Muscle layer of colon (tissue), 2 donors: ENCODE measurements at regions not wholly inside any gene's neighbourhood (a gene's known extent, or its start where the extent isn't known, plus 50 kb on each side); places are given as distances from the start of the nearest gene placed in this dataset.

ENCODE experiments used
- H3K27ac ChIP-seq: one replicate; pipeline ENCODE4 v1.7.0; 2013; ENCODE audit warnings: low read depth, mild to moderate bottlenecking, low read length, moderate library complexity
- H3K27me3 ChIP-seq, 2 donors: one replicate each; pipeline ENCODE4 v1.7.0; 2013; ENCODE audit warnings: low read length in 2 of 2, mild to moderate bottlenecking in 2 of 2; ENCODE audit not compliant: insufficient read depth in 2 of 2, control insufficient read depth in 1 of 2
- H3K36me3 ChIP-seq: one replicate; pipeline ENCODE4 v1.7.0; 2013; ENCODE audit warnings: mild to moderate bottlenecking, low read length; ENCODE audit not compliant: insufficient read depth
- H3K4me1 ChIP-seq: one replicate; pipeline ENCODE4 v1.7.0; 2013; ENCODE audit warnings: mild to moderate bottlenecking, low read length; ENCODE audit not compliant: insufficient read depth
- H3K4me3 ChIP-seq, 2 donors: one replicate each; pipeline ENCODE4 v1.7.0; 2013; ENCODE audit warnings: low read length in 2 of 2, low read depth in 1 of 2, mild to moderate bottlenecking in 1 of 2, moderate library complexity in 1 of 2
- H3K9ac ChIP-seq: one replicate; pipeline ENCODE4 v1.7.0; 2013; ENCODE audit warnings: low read length
- H3K9me3 ChIP-seq: one replicate; pipeline ENCODE4 v1.7.0; 2013; ENCODE audit warnings: mild to moderate bottlenecking, low read length
- donor health status: abdominal sarcoma.
- donor health status: Adenocarcinoma of cecum.

- no peak overlapping the region for H3K4me3 ChIP-seq
- H3K9me3 ChIP-seq, result no peaks in the 10 kb centered on the region
- H3K36me3 ChIP-seq, result no peaks in the 10 kb centered on the region
- no peaks in the 10 kb centered on the region for H3K4me1 ChIP-seq
- H3K27me3 ChIP-seq, result no peaks in the 10 kb centered on the region
- H3K9ac ChIP-seq, result no peak overlapping the region
- no peak overlapping the region for H3K27ac ChIP-seq
Measured at GRCh38 chr11:32210556-32210955, 119.7 kb downstream of the RCN1 start.

- Histone ChIP-seq H3K36me3 (no peaks in the 10 kb centered on the region), H3K27me3 (no peaks in the 10 kb centered on the region), H3K27ac (no peak overlapping the region), H3K9ac (no peak overlapping the region), H3K9me3 (no peaks in the 10 kb centered on the region), H3K4me3 (no peak overlapping the region), H3K4me1 (no peaks in the 10 kb centered on the region)
Measured at GRCh38 chr11:32213223-32213622, 122.3 kb downstream of the RCN1 start.

- H3K4me3 ChIP-seq, result no peak overlapping the region
- H3K9ac ChIP-seq, result no peak overlapping the region
- no peaks in the 10 kb centered on the region for H3K4me1 ChIP-seq
- H3K27ac ChIP-seq, result no peak overlapping the region
- H3K27me3 ChIP-seq, result no peaks in the 10 kb centered on the region
- no peaks in the 10 kb centered on the region for H3K9me3 ChIP-seq
- no peaks in the 10 kb centered on the region for H3K36me3 ChIP-seq
Measured at GRCh38 chr11:32215157-32215556, 124.3 kb downstream of the RCN1 start.

GRCh38 chr11:32216749-32217148 lies 125.9 kb downstream of the RCN1 start:
- Histone ChIP-seq H3K4me3 (no peak overlapping the region), H3K4me1 (no peaks in the 10 kb centered on the region), H3K9ac (no peak overlapping the region), H3K27ac (no peak overlapping the region), H3K27me3 (no peaks in the 10 kb centered on the region), H3K36me3 (no peaks in the 10 kb centered on the region), H3K9me3 (no peaks in the 10 kb centered on the region)

GRCh38 chr11:32219320-32219719 lies 128.4 kb downstream of the RCN1 start:
- H3K27me3 ChIP-seq, result no peaks in the 10 kb centered on the region
- no peaks in the 10 kb centered on the region for H3K4me1 ChIP-seq
- no peak overlapping the region for H3K27ac ChIP-seq
- no peaks in the 10 kb centered on the region for H3K36me3 ChIP-seq
- H3K4me3 ChIP-seq, result no peak overlapping the region
- no peaks in the 10 kb centered on the region for H3K9me3 ChIP-seq
- H3K9ac ChIP-seq, result no peak overlapping the region

GRCh38 chr11:32221476-32222032 lies 130.7 kb downstream of the RCN1 start:
- H3K4me3 ChIP-seq, result no peak overlapping the region
- H3K9me3 ChIP-seq, result no peaks in the 10 kb centered on the region
- no peaks in the 10 kb centered on the region for H3K27me3 ChIP-seq
- no peak overlapping the region for H3K9ac ChIP-seq
- H3K36me3 ChIP-seq, result no peaks in the 10 kb centered on the region
- no peaks in the 10 kb centered on the region for H3K4me1 ChIP-seq
- no peak overlapping the region for H3K27ac ChIP-seq

- Histone ChIP-seq H3K27ac (no peak overlapping the region), H3K4me3 (no peak overlapping the region), H3K9me3 (no peaks in the 10 kb centered on the region), H3K27me3 (no peaks in the 10 kb centered on the region), H3K36me3 (no peaks in the 10 kb centered on the region), H3K4me1 (no peaks in the 10 kb centered on the region), H3K9ac (no peak overlapping the region)
Measured at GRCh38 chr11:32224580-32224979, 133.7 kb downstream of the RCN1 start.

- no peaks in the 10 kb centered on the region for H3K27me3 ChIP-seq
- no peaks in the 10 kb centered on the region for H3K36me3 ChIP-seq
- no peaks in the 10 kb centered on the region for H3K4me1 ChIP-seq
- H3K9me3 ChIP-seq, result no peaks in the 10 kb centered on the region
- H3K27ac ChIP-seq, result no peak overlapping the region
- H3K9ac ChIP-seq, result no peak overlapping the region
- H3K4me3 ChIP-seq, result no peak overlapping the region
Measured at GRCh38 chr11:32225571-32226285, 134.9 kb downstream of the RCN1 start.

GRCh38 chr11:32226480-32226879 lies 135.6 kb downstream of the RCN1 start:
- Histone ChIP-seq H3K9me3 (no peaks in the 10 kb centered on the region), H3K4me3 (no peak overlapping the region), H3K27me3 (no peaks in the 10 kb centered on the region), H3K4me1 (no peaks in the 10 kb centered on the region), H3K36me3 (no peaks in the 10 kb centered on the region), H3K9ac (no peak overlapping the region), H3K27ac (no peak overlapping the region)

- Histone ChIP-seq H3K9me3 (no peaks in the 10 kb centered on the region), H3K9ac (no peak overlapping the region), H3K4me1 (no peaks in the 10 kb centered on the region), H3K36me3 (no peaks in the 10 kb centered on the region), H3K4me3 (no peak overlapping the region), H3K27me3 (no peaks in the 10 kb centered on the region), H3K27ac (no peak overlapping the region)
Measured at GRCh38 chr11:32229576-32230240, 138.8 kb downstream of the RCN1 start.

- Histone ChIP-seq H3K27ac (no peak overlapping the region), H3K9me3 (no peaks in the 10 kb centered on the region), H3K36me3 (no peaks in the 10 kb centered on the region), H3K9ac (no peak overlapping the region), H3K4me1 (no peaks in the 10 kb centered on the region), H3K27me3 (no peaks in the 10 kb centered on the region), H3K4me3 (no peak overlapping the region)
Measured at GRCh38 chr11:32231909-32232493, 141.1 kb downstream of the RCN1 start.
